AG09319 (cell line): ENCODE measurements at regions not wholly inside any gene's neighbourhood (a gene's known extent, or its start where the extent isn't known, plus 50 kb on each side); places are given as distances from the start of the nearest gene placed in this dataset.

Source experiments
- DNase-seq: peaks from one replicate; pipeline ENCODE4 v3.0.0-alpha.2; 2010; ENCODE audit warnings: low read depth; ENCODE audit errors: extremely low read depth
- TF ChIP-seq, protein P1 (sequence below): IDR thresholded peaks from 2 replicates; pipeline ENCODE4 v1.5.1; 2011; ENCODE audit warnings: low read depth, mild to moderate bottlenecking, inconsistent platforms, low read length, moderate library complexity

DNA sequence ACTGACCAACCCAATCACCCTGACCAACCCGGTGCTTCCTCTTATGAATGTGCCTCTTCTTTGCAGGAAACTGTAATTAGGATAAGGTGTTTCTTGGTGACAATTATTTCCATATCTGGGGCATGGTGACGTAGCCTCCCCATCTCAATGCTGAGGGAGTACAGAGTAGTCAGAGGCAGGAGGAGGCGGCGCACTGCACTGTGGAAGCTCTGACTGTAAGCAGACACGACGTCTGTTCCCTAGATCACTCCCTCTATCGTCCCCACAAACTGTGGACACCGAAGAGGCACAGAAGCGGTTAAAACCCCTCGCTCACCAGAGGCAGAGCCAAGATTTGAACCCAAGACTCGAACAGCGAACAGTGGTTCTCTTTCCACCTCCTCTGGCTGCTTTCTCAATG is 231.0 kb upstream of the IGF1R start:
- DNase-seq: no peak
- TF ChIP-seq, protein P1, sequence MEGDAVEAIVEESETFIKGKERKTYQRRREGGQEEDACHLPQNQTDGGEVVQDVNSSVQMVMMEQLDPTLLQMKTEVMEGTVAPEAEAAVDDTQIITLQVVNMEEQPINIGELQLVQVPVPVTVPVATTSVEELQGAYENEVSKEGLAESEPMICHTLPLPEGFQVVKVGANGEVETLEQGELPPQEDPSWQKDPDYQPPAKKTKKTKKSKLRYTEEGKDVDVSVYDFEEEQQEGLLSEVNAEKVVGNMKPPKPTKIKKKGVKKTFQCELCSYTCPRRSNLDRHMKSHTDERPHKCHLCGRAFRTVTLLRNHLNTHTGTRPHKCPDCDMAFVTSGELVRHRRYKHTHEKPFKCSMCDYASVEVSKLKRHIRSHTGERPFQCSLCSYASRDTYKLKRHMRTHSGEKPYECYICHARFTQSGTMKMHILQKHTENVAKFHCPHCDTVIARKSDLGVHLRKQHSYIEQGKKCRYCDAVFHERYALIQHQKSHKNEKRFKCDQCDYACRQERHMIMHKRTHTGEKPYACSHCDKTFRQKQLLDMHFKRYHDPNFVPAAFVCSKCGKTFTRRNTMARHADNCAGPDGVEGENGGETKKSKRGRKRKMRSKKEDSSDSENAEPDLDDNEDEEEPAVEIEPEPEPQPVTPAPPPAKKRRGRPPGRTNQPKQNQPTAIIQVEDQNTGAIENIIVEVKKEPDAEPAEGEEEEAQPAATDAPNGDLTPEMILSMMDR: no peak

GRCh38 chr15:98418122-98418521 is 230.2 kb upstream of the IGF1R start:
- no peak for DNase-seq
- TF ChIP-seq, protein P1: no peak

DNA sequence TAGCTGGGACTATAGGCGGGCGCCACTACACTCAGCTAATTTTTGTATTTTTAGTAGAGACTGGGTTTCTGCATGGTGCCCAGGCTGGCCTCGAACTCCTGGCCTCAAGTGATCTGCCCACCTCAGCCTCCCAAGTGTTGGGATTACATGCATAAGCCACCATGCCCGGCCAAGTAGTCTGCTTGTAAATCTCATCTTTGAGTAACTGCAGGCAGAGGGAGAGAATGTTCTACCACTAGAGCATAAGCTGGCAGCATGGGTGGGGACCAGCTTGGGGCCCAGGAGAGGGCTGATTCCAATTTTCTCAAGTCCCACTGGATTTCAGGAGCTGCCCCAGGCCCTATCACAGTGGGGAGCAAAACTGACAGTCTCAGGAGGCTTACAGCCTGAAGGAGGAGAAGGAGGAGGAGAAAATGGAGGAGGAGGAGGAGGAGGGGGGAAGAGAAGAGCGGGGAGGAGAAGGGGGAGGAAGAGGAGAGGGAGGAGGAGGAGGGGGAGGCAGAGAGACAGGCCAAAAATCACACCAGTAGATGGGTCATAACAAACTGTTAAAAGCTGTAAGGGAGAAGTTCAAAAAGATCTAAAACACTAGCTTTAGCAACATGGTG is 229.1 kb upstream of the IGF1R start:
- no peak for DNase-seq

GRCh38 chr15:98420837-98421236 is 227.5 kb upstream of the IGF1R start:
- no peak for DNase-seq
- TF ChIP-seq, protein P1: no peak

More for the DNA sequence above, 229.1 kb upstream of the IGF1R start:
- TF ChIP-seq, protein P1: no peak

DNA sequence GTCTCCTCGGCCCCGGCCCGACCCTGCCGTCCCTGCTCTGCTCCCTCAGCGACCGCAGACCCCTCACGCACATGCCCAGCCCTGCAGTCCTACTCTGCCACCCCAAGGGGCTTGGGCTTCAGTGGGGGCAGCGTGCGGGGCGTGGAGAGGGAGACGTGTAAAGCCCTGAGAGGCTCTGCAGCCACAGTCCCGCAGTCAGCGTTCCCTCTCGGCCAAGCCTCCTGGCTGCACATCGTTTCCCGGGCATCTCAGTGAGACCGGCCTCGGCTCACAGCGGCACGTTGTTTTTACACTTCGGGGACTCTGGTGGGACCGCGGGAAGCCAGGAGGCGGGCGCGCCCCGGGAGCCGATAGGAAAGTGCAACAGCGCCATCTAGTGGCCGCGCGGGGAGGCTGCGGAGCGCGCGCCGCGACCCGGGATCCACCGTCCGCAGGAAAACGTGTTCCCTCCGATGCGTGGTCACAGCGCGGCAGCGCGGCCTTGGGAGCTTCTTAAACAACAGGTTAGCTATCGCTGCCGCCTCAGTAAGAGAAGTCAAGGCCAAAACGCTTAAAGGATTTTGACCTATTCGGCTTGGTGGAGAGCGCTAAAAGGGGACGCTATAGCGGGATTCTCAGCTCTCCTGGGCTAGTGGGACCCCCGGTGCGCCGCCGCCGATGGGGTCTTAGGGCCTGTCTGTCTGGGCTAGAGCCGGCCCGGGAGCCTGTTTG is 226.8 kb upstream of the IGF1R start:
- TF ChIP-seq, protein P1: peak; percentile 90
- DNase-seq: no peak

GRCh38 chr15:98422130-98422478 is 226.2 kb upstream of the IGF1R start:
- no peak for DNase-seq
- TF ChIP-seq, protein P1: no peak

DNA sequence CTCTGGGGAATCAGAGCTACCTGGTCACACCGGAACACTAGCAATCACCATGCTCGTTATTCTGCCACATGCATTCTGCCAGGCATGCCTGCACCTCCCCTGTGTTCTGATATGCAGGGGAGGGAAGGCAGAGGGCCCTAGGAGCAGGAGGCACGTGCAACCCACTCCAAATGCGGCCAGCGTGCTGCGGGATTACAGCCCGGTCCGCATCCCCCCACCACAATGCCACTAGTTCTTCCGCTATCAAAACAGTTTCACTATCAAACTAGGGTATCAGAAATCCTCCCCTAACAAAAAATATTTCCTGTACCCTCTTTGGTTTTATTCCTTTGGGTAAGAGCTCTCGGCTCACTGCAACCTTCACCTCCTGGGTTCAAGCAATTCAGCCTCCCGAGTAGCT is 223.2 kb upstream of the IGF1R start:
- DNase-seq: no peak
- TF ChIP-seq, protein P1: no peak
